HepG2 (cell line): ENCODE measurements at regions not wholly inside any gene's neighbourhood (a gene's known extent, or its start where the extent isn't known, plus 50 kb on each side); places are given as distances from the start of the nearest gene placed in this dataset.

Experiments
- ATAC-seq: fragments of 200-7000 bp; cut with Tn5 transposase; 3 replicates; pipeline ENCODE4 v1.9.1; 2020; ENCODE audit warnings: mild to moderate bottlenecking, moderate library complexity
- BruUV-seq: library from RNA; stranded (reverse); fragments of 400-500 nt; replicated peaks from 2 replicates; lab custom pipeline; 2021; lab: Mats Ljungman, UMichigan
- CTCF ChIA-PET: fragments of 300-600 bp; formaldehyde crosslinking; extraction: SDS; loops from one replicate; lab custom pipeline; 2021; ENCODE audit warnings: low total read pairs, inconsistent platforms, low intra/inter-chr PET ratio; lab: Yijun Ruan, JAX
- POLR2A ChIA-PET: fragments of 350-600 bp; sonication (Branson Sonifier 250); formaldehyde crosslinking; loops from one replicate; lab custom pipeline; 2020; ENCODE audit warnings: antibody characterized with exemption, inconsistent platforms; lab: Yijun Ruan, JAX
- DNase-seq: peaks from one replicate; pipeline ENCODE4 v3.0.0-alpha.2; 2015; ENCODE audit warnings: low spot score
- FAIRE-seq: peaks from 3 replicates; lab custom pipeline; 2011; peaks lifted over from hg19 to GRCh38; lab: Jason Lieb, UNC
- H2AFZ ChIP-seq: one replicate; pipeline ENCODE4 v1.6.1; 2011; ENCODE audit warnings: low read length, inconsistent platforms
- H3K27ac ChIP-seq: fragments of 300-600 bp; 3 replicates; pipeline ENCODE4 v1.8.0; 2011; ENCODE audit warnings: mixed run types, mild to moderate bottlenecking, mixed read lengths, low read length, inconsistent platforms; ENCODE audit not compliant: insufficient read depth; ENCODE audit errors: extremely low read length
- H3K27me3 ChIP-seq, 2 experiments: fragments of 200-600 bp in 1 of 2; 2 replicates in 1 of 2; 3 replicates in 1 of 2; pipeline versions ENCODE4 v1.6.0 to v1.8.0; 2011; ENCODE audit warnings: low read length in 2 of 2, mild to moderate bottlenecking in 2 of 2, moderate library complexity in 2 of 2, inconsistent platforms in 1 of 2; ENCODE audit not compliant: insufficient read depth in 2 of 2, control insufficient read depth in 1 of 2
- H3K36me3 ChIP-seq, 2 experiments: fragments of 200-600 bp in 1 of 2; replicated peaks in 1 of 2; 2 replicates in 1 of 2; 3 replicates in 1 of 2; pipeline versions ENCODE4 v1.5.1 to v1.8.0; 2011; ENCODE audit warnings: low read length in 2 of 2, inconsistent platforms in 1 of 2; ENCODE audit not compliant: insufficient read depth in 2 of 2, control insufficient read depth in 1 of 2
- H3K4me1 ChIP-seq: 2 replicates; pipeline ENCODE4 v1.5.1; 2012; ENCODE audit warnings: low read length, inconsistent platforms; ENCODE audit not compliant: insufficient read depth
- H3K4me2 ChIP-seq: 2 replicates; pipeline ENCODE4 v1.6.0; 2011; ENCODE audit warnings: low read depth, low read length, inconsistent platforms
- H3K4me3 ChIP-seq, 3 experiments: fragments of 200-600 bp in 1 of 3; sonication (generic), shearing (Covaris generic) in 1 of 3; replicated peaks in 1 of 3; 2 replicates each; pipeline ENCODE4 v1.5.1; 2011 to 2016; ENCODE audit warnings: low read length in 3 of 3, inconsistent platforms in 2 of 3, low read depth in 2 of 3, mild to moderate bottlenecking in 2 of 3, control low read depth in 1 of 3, mixed read lengths in 1 of 3; ENCODE audit not compliant: insufficient read depth in 1 of 3
- H3K79me2 ChIP-seq: one replicate; pipeline ENCODE4 v1.6.1; 2011; ENCODE audit warnings: low read length, inconsistent platforms; ENCODE audit not compliant: insufficient read depth
- H3K9ac ChIP-seq: 2 replicates; pipeline ENCODE4 v1.6.0; 2011; ENCODE audit warnings: mild to moderate bottlenecking, low read depth, low read length, inconsistent platforms; ENCODE audit not compliant: insufficient read depth
- H3K9me3 ChIP-seq: 2 replicates; pipeline ENCODE4 v1.5.1; 2012; ENCODE audit warnings: mild to moderate bottlenecking, low read length
- H4K20me1 ChIP-seq: 2 replicates; pipeline ENCODE4 v1.6.0; 2011; ENCODE audit warnings: inconsistent platforms, mild to moderate bottlenecking, low read length, moderate library complexity; ENCODE audit not compliant: insufficient read depth
- ADNP ChIP-seq: sonication (generic); formaldehyde crosslinking; IDR thresholded peaks from 2 replicates; pipeline ENCODE4 v1.4.0; 2020; ENCODE audit warnings: missing genetic modification reagents
- CCAR2 ChIP-seq: fragments of 200-400 bp; formaldehyde crosslinking; optimal IDR thresholded peaks from 2 replicates; pipeline ENCODE3; 2018; ENCODE audit warnings: low read depth, mild to moderate bottlenecking, low read length, moderate library complexity
- ISL2 ChIP-seq: sonication (generic); formaldehyde crosslinking; IDR thresholded peaks from 2 replicates; pipeline ENCODE4 v1.5.0; 2020; ENCODE audit warnings: missing genetic modification reagents
- KAT7 ChIP-seq: IDR thresholded peaks from 2 replicates; pipeline ENCODE4 v1.6.1; 2018; ENCODE audit warnings: borderline replicate concordance, missing compliant biosample characterization
- KLF15 ChIP-seq: sonication (generic); formaldehyde crosslinking; IDR thresholded peaks from 2 replicates; pipeline ENCODE4 v1.8.1; 2023; ENCODE audit warnings: borderline replicate concordance, mild to moderate bottlenecking, inconsistent platforms, missing genetic modification reagents, mixed read lengths
- SRSF9 ChIP-seq: fragments of 200-400 bp; formaldehyde crosslinking; IDR thresholded peaks from 2 replicates; pipeline ENCODE4 v1.6.1; 2018; ENCODE audit warnings: borderline replicate concordance, mild to moderate bottlenecking, low read depth, low read length; ENCODE audit not compliant: insufficient read depth, poor library complexity, severe bottlenecking
- XBP1 ChIP-seq: sonication (generic); formaldehyde crosslinking; IDR thresholded peaks from 2 replicates; pipeline ENCODE4 v1.5.0; 2020; ENCODE audit warnings: missing genetic modification reagents
- ZNF101 ChIP-seq: sonication (generic); formaldehyde crosslinking; IDR thresholded peaks from 2 replicates; pipeline ENCODE4 v1.4.0; 2020; ENCODE audit warnings: mild to moderate bottlenecking, low read depth, missing genetic modification reagents, borderline replicate concordance
- ZNF207 ChIP-seq: fragments of 450-650 bp; IDR thresholded peaks from 2 replicates; pipeline ENCODE4 v1.6.1; 2016; ENCODE audit warnings: antibody characterized with exemption, borderline replicate concordance
- ZNF329 ChIP-seq: sonication (generic); formaldehyde crosslinking; IDR thresholded peaks from 2 replicates; pipeline ENCODE4 v1.9.0; 2021; ENCODE audit warnings: low read depth, mild to moderate bottlenecking, missing genetic modification reagents
- ZNF335 ChIP-seq: sonication (generic); formaldehyde crosslinking; IDR thresholded peaks from 2 replicates; pipeline ENCODE4 v1.4.0; 2020; ENCODE audit warnings: missing genetic modification reagents
- ZNF34 ChIP-seq: sonication (generic); formaldehyde crosslinking; IDR thresholded peaks from 2 replicates; pipeline ENCODE4 v1.4.0; 2020; ENCODE audit warnings: mild to moderate bottlenecking, missing genetic modification reagents, borderline replicate concordance
- ZNF670 ChIP-seq: sonication (generic); formaldehyde crosslinking; IDR thresholded peaks from 2 replicates; pipeline ENCODE4 v1.8.0; 2022; ENCODE audit warnings: mild to moderate bottlenecking, missing genetic modification reagents, borderline replicate concordance
- ZNF678 ChIP-seq: sonication (generic); formaldehyde crosslinking; IDR thresholded peaks from 2 replicates; pipeline ENCODE4 v1.4.0; 2020; ENCODE audit warnings: mild to moderate bottlenecking, missing genetic modification reagents
- ZNF777 ChIP-seq: sonication (generic); formaldehyde crosslinking; IDR thresholded peaks from 2 replicates; pipeline ENCODE4 v1.4.0; 2020; ENCODE audit warnings: missing genetic modification reagents
- WGBS: methylation state at CpG from one replicate; pipeline ENCODE4 v1.1.6; 2017; ENCODE audit warnings: low lambda C conversion rate; 5-methylcytosine and 5-hydroxymethylcytosine counted together
- in situ Hi-C: cut with HindIII; loops from 2 replicates; pipeline ENCODE4 v1.10.0; 2017; ENCODE audit warnings: low pct_unique_long_range_greater_than_20kb; ENCODE audit not compliant: extremely low pct_ligation_motif_present
- intact Hi-C: fragments of 100-400 bp; cut with micrococcal nuclease; formaldehyde crosslinking; loops from one replicate; pipeline ENCODE4 v1.10.0; 2022; ENCODE audit not compliant: unreplicated experiment
- TF ChIP-seq, protein P1 (sequence below): sonication (generic); formaldehyde crosslinking; conservative IDR thresholded peaks from 2 replicates; pipeline ENCODE4 v1.8.0; 2022; ENCODE audit warnings: mild to moderate bottlenecking, moderate library complexity, missing genetic modification reagents
- TF ChIP-seq, protein P2 (sequence below): sonication (generic); formaldehyde crosslinking; IDR thresholded peaks from 2 replicates; pipeline ENCODE4 v1.8.1; 2023; ENCODE audit warnings: mild to moderate bottlenecking, missing genetic modification reagents, borderline replicate concordance
- TF ChIP-seq, protein P3 (sequence below): fragments of 450-650 bp; IDR thresholded peaks from 2 replicates; pipeline ENCODE4 v1.6.1; 2016
- TF ChIP-seq, protein P4 (sequence below): sonication (generic); formaldehyde crosslinking; IDR thresholded peaks from 2 replicates; pipeline ENCODE4 v1.4.0; 2020; ENCODE audit warnings: missing genetic modification reagents

DNA sequence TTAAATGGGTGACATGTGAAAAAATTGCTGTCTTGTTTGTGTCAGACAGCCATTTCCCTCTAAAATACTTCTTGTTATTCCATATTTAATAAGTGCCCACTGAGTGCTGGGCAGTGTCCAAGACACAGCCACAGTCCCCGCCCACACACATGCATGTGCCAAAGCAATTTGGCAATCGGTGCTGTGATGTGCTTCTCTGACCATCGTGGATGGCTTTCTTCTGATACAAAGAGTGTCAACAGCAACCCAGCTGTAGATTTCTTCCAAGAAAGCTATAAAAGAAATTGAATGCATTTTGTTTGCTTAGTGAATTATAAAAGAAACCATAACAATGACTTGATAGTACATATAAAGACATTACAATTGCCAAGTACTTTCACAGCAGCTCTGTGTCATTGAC lies 140.5 kb upstream of the ATXN1 start:
- ATAC-seq: no peak
- no peak overlapping the region for H3K4me3 ChIP-seq
- WGBS: 4% methylated on average over 3 of the region's 3 CpGs
- no peaks in the 10 kb centered on the region for H4K20me1 ChIP-seq
- H3K79me2 ChIP-seq: no peaks in the 10 kb centered on the region
- FAIRE-seq: no peak
- ChIA-PET POLR2A (no interaction called here), CTCF (no interaction called here)
- BruUV-seq: no TSS peak
- H3K9ac ChIP-seq: no peak overlapping the region
- H3K27me3 ChIP-seq: peaks cover 0 to 5% of the 10 kb centered on the region in 2 experiments; a peak in 1 of 5 replicates
- in situ Hi-C loops (no loop called here), intact Hi-C loops (no loop called here)
- H2AFZ ChIP-seq: no peak overlapping the region
- no peaks in the 10 kb centered on the region for H3K4me1 ChIP-seq
- TF ChIP-seq ZNF670 (no peak), ZNF678 (CRISPR knock-in tag) (no peak), ZNF101 (CRISPR knock-in tag) (no peak), ZNF777 (CRISPR knock-in tag) (no peak), SRSF9 (no peak), CCAR2 (no peak), KAT7 (no peak), ZNF34 (CRISPR knock-in tag) (no peak), ISL2 (no peak), KLF15 (no peak), XBP1 (CRISPR knock-in tag) (no peak), ZNF207 (no peak), ZNF329 (no peak), ZNF335 (CRISPR knock-in tag) (no peak), ADNP (CRISPR knock-in tag) (no peak)
- TF ChIP-seq, protein P1, sequence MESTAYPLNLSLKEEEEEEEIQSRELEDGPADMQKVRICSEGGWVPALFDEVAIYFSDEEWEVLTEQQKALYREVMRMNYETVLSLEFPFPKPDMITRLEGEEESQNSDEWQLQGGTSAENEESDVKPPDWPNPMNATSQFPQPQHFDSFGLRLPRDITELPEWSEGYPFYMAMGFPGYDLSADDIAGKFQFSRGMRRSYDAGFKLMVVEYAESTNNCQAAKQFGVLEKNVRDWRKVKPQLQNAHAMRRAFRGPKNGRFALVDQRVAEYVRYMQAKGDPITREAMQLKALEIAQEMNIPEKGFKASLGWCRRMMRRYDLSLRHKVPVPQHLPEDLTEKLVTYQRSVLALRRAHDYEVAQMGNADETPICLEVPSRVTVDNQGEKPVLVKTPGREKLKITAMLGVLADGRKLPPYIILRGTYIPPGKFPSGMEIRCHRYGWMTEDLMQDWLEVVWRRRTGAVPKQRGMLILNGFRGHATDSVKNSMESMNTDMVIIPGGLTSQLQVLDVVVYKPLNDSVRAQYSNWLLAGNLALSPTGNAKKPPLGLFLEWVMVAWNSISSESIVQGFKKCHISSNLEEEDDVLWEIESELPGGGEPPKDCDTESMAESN (CRISPR knock-in tag): no peak
- TF ChIP-seq, protein P2, sequence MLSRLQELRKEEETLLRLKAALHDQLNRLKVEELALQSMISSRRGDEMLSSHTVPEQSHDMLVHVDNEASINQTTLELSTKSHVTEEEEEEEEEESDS (CRISPR knock-in tag): no peak
- TF ChIP-seq, protein P3, sequence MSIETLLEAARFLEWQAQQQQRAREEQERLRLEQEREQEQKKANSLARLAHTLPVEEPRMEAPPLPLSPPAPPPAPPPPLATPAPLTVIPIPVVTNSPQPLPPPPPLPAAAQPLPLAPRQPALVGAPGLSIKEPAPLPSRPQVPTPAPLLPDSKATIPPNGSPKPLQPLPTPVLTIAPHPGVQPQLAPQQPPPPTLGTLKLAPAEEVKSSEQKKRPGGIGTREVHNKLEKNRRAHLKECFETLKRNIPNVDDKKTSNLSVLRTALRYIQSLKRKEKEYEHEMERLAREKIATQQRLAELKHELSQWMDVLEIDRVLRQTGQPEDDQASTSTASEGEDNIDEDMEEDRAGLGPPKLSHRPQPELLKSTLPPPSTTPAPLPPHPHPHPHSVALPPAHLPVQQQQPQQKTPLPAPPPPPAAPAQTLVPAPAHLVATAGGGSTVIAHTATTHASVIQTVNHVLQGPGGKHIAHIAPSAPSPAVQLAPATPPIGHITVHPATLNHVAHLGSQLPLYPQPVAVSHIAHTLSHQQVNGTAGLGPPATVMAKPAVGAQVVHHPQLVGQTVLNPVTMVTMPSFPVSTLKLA: no peak
- TF ChIP-seq, protein P4, sequence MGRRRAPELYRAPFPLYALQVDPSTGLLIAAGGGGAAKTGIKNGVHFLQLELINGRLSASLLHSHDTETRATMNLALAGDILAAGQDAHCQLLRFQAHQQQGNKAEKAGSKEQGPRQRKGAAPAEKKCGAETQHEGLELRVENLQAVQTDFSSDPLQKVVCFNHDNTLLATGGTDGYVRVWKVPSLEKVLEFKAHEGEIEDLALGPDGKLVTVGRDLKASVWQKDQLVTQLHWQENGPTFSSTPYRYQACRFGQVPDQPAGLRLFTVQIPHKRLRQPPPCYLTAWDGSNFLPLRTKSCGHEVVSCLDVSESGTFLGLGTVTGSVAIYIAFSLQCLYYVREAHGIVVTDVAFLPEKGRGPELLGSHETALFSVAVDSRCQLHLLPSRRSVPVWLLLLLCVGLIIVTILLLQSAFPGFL (CRISPR knock-in tag): no peak
- no peak overlapping the region for H3K4me2 ChIP-seq
- H3K27ac ChIP-seq: no peak overlapping the region
- no peaks in the 10 kb centered on the region for H3K9me3 ChIP-seq
- DNase-seq: no peak
- no peaks in the 10 kb centered on the region for H3K36me3 ChIP-seq
